ENCODE measurements at regions not wholly inside any gene's neighbourhood (a gene's known extent, or its start where the extent isn't known, plus 50 kb on each side); places are given as distances from the start of the nearest gene placed in this dataset.

DNA sequence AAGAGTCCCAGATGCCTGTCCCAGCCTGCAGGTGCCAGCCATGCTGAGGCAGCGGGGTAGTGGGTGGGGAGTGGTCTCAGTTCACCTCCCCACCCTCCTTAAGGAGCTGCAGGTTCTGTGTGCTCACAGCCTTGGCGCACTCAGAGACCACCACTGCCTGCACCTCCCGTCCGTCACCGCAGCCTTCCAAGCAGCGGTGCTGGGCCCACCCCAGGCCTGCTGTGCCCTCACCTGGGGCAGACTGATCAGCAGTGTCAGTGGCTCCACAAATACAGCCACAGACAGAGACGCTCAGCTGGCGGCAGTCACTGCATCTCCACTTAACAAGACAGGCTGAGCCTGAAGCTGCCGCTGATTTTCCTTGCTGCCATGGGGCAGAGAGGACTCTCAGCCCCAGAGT is 120.2 kb downstream of the RFLNA start:
- DNase-seq (ENCODE audit: low read depth in 2 of 3, low spot score in 2 of 3), result no peak

DNA sequence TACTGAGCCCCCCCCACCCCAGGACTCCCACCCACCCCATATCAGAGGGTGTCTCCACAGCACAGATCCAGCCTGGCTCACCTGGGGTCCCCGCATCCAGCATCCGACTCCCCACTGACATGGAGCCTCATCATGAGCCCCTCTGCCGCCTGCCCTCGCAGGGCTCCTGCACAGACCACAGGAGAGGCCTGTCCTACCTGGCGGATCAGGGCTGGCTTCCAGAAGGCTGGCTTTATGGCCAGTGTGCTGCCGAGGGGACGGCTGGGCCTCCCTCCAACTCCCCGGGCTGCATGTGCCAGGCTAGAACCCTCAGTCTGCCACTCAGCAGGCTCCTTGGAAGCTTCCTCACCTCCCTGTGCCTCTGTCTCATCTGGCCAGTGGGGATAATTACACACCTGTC is 119.0 kb downstream of the RFLNA start:
- no peak for DNase-seq (ENCODE audit: low read depth in 2 of 3, low spot score in 2 of 3)

DNA sequence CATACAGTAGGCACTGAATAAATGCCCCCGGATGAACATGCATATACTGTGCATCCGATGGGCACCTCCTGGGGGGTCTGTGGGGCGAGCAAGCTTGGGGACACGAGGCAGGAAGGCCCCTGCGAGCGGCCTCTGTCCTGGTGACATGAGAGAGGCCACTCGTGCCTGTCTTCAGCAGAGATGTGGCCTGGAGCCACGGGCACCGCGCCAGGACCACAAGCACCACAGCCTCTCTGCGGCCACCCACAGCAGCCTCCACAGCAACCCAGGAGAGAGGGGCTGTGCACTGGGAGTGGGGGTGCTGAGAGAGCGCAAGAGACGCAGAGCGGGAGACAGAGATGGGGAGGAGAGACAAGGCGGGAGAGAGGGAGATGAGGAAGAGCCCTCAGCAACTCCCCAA is 118.5 kb downstream of the RFLNA start:
- no peak for DNase-seq (ENCODE audit: low read depth in 2 of 3, low spot score in 2 of 3)

DNA sequence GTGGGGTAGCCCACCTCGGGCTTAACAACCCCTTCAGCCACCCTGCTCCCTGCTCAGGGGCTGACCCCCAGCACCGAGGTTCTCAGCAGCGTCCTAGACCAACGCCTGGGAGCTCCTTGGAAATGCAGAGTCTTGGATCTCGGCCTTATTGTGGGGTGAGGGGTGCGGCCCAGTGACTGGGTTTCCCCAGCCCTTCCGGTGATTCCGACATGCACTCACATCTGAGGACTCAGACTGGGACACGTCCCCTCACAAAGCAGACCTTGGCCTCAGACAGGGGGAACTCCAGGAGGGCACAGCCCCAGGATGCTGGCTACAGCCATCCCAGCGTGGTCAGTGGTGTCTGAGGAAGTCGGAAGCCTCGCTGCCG is 117.7 kb downstream of the RFLNA start:
- no peak for DNase-seq (ENCODE audit: low read depth in 2 of 3, low spot score in 2 of 3)

DNA sequence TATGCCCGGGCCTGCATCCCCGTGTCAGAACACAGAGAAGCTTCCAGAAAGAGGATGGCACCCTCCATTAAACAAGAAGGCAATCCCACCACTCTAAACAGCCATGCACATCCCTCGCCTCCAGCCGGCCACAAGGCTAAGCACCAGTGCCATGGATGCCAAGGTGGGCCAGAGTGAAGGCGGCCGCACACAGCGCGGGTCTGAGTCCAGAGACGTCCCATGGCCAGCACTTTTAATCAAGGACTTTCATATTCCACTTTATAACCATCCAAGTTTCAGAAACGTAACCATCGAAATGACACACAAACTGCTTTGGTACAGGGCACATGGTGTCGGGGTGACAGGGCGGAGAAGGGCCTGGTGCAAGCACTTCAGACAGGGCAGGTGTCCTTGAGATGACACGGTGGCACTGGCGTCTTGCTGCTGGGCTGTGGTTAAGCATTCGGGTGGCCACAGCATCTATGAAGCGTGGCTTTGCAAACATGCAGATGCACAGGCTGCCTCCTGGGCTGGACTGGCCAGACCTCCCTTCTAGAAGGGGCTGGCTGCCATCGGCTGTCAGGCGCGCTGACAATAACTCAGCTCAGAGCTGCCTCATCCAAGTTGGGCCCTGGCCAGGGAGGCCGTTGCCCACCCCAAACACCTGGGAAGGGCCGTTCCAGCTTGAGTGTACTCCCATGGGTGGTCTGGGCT is 117.2 kb downstream of the RFLNA start:
- no peak for DNase-seq (ENCODE audit: low read depth in 2 of 3, low spot score in 2 of 3)

DNA sequence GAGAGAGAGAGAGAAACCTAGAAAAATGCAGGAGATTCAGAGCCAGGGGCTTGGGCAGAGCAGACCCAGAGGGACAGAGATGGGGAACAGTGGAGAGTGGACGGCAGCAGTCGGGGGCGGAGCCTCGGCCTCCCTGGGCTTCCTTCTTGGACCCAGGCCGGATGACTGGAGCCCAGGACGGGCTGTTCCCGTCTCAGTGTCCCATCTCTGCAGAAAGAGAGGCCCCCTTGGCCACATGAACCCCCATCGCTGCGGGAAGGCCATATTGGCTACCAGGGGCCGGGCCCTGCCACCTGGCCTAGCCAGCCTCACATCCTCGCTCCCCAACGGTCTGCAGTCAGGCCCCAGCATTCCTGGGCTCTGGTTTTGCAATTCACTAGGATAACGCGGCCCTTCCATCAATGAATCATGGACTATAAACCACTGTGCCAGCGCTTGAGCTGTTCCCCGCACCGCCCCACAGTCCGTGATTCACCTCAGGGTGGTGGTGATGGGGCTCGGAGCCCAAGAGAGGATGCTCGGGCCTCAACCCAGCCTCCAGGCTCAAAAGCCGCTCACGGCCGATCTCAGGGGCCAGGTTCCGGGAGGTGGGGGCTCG is 116.5 kb downstream of the RFLNA start:
- no peak for DNase-seq (ENCODE audit: low read depth in 2 of 3, low spot score in 2 of 3)

DNA sequence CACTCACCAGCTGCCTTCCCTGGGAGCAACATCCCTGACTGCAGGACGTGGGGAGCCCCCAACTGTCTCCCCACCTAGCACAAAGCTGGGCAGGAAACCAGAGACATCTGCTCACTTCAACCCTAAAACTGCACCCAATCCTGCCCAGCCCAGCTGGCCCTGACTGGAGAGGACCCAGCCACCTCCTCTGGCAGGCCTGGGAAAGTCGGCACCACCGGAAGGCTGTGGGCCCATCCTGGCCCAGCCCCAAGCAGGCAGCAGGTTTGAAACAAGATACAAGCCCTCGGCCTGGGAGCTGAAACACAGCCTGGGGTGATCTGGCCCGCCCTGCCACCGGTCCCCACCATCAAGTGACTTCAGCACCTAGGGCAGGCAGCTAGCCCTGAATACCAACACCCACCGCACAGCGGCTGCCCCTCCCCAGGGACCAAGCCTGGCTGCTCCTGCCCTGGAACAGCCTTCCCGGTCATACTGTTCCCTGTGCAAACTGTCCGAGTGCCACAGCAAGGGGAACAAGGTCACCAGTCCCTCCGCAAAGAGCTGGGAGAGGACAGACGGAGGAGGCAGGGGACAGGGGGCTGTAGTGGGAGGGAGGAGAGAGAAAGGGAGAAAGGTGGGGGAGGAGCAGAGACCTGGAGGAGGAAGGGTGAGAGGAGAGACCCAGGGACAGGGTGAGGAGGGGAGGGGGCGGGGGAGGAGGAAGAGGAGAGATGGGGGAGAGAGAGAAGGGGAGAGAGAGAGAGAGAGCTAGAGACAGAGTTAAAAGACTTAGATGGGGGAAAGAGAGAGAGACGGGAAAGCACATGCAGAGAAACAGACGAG is 115.7 kb downstream of the RFLNA start:
- no peak for DNase-seq (ENCODE audit: low read depth in 2 of 3, low spot score in 2 of 3)

DNA sequence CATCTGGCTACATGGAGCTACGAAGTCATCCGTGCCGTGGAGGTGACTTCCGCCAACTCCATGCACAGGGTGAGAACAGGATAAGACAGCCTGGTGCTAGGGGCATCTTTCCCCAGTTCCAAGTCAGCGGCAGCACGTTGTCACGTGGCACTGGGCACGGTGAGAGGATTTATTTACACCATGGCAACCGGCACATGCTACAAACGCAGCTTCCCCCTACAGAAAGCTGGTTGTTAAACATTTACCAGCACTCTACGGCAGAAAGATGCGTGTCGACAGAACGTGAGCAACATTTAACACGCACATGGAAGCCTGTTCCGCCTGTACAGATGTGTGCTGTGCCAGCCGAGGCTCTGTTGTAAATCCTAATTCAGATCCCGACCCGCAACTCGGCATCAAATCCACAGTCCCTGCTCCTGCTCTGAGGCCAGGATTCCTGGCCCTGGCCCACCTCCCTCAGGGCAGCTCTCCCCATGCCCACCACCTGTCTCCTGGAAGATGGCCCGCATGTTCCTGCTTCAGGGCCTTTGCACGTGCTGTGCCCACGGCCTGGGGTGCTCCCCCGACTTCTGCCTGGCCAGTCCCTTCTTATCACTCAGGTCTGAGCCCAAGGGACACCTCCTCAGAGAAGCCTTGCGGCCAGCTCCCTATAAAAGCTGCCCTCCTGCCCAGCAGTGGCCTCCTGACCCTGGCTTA is 114.1 kb downstream of the RFLNA start:
- no peak for DNase-seq (ENCODE audit: low read depth in 2 of 3, low spot score in 2 of 3)

DNA sequence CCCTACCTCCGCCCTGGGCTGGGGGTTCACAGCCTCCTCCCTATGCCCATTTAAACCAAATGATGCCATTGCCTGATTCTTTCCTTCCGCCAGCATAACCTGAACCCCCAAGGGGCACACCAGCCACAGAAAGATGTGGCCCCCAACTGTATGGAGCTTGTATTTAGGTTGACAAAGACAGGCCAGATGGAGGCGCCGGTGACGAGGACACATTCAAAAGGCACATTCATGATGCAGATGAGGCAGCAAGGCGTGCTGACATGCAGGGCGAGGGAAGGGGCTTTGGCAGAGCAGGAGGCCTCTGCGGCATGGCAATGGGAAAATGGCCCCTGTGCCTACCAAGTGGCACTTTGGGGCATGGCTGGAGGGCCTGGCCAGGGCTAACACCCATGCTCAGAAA is 112.2 kb downstream of the RFLNA start:
- DNase-seq (ENCODE audit: low read depth in 2 of 3, low spot score in 2 of 3), result no peak

DNA sequence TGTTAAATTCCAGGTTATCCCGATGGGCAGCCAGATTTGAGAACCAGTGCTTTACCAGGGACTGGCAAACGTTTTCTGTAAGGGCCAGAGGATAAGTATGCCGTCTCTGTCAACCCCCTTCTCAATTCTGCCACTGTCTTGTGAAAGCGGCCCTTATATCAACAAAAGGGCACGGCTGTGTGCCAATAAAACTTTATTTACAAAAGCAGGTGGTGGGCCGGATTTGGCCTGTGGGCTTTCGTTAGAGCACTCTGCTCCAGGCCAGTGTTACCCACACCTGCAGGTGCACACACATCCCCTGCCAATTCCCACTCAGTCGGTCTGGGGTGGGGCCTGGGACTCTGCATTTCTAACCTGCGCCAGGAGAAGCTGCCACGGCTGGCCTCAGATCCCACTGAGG is 111.2 kb downstream of the RFLNA start:
- no peak for DNase-seq (ENCODE audit: low read depth in 2 of 3, low spot score in 2 of 3)

DNA sequence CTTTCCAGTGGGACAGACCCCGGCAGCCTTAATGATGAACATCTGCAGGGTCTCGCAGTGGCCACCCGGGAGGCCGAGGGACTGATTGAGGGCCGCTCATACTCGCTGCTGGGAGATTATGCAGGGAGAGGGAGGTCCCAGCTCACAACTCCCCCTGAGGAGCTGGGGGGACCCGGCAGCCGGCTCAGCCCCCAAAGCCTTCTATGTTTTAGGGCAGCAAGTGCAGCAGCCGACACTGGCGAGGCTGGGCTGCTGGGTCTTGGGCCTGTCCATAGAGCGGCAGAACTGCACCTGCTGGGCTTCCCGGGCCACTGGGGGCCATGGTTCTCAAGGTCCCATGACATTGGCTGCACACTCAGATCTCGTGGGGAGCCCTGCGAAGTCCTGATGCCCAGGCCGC is 110.7 kb downstream of the RFLNA start:
- no peak for DNase-seq (ENCODE audit: low read depth in 2 of 3, low spot score in 2 of 3)

DNA sequence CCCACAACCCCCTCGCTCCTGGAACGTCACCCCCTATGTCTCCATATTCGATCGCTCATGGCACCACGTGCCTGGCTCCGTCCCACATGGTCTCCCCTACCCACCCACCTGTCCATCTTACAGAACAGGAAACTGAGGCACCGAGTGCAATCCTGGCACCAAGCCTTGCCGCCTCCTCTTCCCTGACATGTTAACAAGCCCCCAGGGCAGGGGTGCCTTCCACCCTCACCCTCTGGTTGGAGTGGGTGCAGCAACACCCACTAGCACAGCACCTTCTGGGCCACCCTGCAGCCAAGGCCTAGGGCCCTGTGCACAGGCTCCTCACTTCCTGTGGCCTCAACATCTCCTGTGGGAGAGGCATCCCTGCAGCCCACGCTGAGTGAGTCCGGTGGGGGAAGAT is 110.3 kb downstream of the RFLNA start:
- DNase-seq (ENCODE audit: low read depth in 2 of 3, low spot score in 2 of 3), result no peak

DNA sequence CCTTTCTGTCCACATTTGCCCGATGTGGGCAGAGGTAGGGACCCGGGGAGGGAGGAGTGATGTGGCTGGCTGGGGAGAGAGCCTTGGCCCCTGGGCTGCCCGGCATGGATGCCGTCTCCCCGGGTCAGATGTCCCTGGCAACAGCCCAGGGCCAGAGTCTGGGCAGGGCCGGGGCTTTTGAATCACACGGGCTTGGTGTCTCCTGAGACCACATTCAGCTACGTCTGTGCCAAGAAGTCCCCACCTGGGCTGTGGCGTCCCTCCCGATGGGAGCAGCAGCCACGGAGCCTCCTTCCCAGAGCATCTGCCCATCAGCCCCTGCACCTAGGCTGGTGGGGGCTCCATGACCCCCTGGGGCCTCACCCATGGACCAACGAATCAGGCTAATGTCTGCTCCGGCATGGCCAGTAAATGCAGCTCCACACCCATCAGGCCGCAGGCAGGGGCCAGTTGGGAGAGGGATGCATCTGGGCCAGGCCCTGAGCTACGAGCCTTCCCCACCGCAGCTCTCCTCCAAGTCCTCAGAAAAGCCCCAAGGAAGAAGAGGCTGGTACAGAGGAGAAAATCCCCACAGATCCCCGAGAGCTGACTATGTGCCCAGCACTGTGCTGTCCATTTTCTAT is 109.4 kb downstream of the RFLNA start:
- no peak for DNase-seq (ENCODE audit: low read depth in 2 of 3, low spot score in 2 of 3)

DNA sequence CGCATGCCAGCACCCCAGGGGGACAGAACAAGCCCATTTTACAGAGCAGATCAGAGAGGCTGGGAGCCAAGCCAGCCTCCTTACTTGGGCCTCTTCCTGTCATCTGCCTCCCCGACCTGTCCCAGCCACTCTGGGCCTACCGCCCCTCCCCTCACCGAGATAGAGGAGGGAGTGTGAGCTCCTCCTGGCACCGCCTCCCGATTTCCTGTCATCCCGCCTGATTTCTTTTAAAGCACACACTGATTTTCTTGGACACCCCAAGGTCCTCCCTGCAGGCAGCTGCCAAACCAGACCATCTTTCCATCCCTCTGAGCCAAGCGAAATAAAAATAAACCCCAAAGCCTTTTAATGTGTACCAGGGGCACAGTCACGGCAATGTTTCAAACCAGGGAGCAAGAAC is 108.4 kb downstream of the RFLNA start:
- no peak for DNase-seq (ENCODE audit: low read depth in 2 of 3, low spot score in 2 of 3)

DNA sequence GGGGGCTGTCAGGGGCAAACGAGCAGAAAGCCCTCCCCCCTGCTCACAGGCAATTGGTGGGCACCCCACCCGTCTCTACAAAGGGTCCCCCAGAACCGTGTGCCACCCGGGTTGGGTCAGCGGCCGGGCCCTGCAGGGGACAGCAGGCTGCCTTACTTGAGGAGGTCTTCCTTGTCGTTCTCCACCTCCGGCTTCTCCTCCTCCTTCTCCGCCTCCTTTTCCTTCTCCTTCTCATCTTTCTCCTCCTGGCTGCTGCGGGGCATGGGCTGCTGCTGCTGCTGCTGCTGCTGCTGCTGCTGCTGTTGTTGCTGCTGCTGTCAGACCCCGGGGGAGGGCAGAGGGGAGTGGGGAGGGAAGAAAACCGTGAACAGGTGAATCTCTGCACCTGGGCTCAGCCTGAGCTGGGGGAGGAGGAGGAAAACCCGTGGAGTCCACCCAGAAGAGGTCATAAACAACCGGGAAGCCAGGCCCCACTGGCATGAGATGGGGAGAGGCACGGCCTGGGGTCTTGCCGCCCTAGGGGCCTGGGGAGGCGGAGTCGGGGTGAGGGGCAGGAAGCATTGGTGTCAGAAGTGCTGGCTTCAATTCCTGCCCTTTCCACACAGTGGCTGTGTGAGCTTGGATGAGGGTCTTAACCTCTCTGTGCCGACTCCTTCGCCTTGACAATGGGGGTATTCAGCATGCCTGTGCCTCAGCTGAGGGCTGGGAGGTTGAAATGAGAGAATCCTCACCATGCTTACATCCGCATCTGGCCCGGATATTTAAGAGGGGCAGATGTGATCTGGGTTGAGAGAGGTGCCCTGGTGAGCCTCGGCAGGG is 107.6 kb downstream of the RFLNA start:
- no peak for DNase-seq (ENCODE audit: low read depth in 2 of 3, low spot score in 2 of 3)

DNA sequence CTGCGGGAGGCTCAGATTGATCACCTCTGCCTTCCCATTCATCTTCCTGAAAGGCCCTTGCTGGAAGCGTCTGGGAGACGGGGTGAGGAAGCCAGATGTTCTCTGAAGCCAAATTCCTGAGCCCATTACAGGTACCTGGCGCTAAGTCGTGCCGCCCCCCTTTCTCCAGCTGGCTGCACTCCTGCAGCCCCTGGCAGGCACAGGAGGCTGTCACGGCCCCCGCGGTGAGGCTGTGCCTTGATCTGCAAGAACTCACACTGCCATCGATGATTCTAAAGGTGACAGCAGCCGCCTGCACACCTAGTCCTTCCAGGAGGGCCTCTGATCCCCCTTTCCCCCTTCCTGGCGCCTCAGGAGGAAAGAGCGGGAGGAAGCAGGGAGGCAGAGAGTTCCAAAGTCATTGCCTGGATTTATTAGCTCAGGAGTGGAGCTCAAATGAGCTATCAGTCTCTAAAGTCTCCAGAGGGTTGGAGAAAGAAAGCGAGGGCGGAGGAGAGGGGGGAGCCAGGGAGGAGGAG is 106.9 kb downstream of the RFLNA start:
- no peak for DNase-seq (ENCODE audit: low read depth in 2 of 3, low spot score in 2 of 3)

DNA sequence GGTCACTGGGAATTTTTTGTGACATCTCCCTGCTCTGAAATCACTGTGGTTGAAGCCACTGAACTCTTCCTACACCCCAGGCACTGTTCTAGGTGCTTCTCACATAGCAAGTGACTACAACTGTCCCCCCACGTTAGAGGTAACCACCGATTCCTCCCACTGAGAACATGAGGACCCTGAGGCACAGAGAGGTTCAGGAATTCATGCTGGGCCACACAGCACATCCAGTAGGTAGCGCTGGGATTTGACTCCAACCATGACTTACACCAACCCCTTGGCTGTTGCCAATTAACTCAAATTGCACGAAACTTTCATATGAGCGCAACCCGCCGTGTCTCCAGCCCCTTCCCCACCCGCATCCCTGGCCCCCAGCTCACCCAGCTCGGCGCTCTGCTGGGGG is 105.2 kb downstream of the RFLNA start:
- no peak for DNase-seq (ENCODE audit: low read depth in 2 of 3, low spot score in 2 of 3)

DNA sequence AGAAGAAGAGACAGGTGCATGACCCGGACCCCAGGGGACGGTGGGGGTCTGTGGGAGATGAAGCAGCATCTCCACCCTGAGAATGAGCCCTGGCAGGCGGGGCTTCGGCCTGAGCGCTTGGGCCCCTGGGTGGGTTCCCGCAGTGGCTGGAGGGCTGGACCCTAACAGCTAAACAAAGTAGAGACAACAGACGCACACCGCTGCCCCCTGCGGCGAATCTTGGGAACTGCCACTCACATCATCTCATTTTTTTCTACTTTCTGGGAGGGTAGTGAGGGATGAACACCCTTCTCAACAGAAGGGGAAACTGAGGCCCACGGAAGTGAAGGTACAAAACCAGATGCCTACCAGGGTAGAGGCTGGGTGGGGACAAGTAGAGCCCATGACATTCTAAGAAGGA is 104.7 kb downstream of the RFLNA start:
- DNase-seq (ENCODE audit: low read depth in 2 of 3, low spot score in 2 of 3), result no peak

DNA sequence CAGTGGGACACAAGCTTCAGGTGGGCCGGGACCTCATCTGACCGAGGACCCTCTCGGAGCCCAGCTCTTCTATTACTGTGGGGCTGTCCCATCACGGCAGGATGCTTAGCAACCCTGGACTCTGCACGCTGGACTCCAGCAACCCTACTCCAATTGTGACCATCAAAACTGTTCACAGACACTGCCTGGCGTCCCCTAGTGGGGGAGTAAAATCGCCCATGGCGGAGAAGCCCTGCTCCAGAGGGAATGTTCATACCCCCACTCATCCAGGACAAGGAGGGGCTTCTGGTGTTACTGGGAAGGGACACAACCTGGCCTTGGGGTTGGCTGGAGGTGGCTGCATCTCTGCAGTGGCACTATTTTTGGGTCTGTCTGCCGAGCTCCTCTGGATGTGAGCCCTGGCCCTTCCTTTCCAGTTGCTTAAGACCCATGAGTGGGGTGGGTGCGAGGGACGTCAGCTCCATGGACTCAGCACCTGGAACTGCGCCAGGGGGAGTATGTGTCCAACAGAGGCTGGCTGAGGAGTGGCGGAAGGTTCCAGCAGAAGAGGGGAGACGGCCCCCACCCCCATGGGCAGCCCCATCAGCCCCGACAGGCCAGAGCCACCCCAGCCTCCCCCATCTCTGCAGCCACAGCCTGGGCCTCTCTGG is 103.8 kb downstream of the RFLNA start:
- DNase-seq (ENCODE audit: low read depth in 2 of 3, low spot score in 2 of 3), result no peak
